Spleen (tissue), 11 donors: ENCODE measurements at regions not wholly inside any gene's neighbourhood (a gene's known extent, or its start where the extent isn't known, plus 50 kb on each side); places are given as distances from the start of the nearest gene placed in this dataset.

Source experiments
- DNase-seq: peaks from one replicate; pipeline ENCODE4 v3.0.0-alpha.2; 2020
- H3K27ac ChIP-seq, 8 donors: fragments of 200-600 bp; sonication (generic) in 7 of 8; 1 replicate in 4 of 8; 2 replicates in 4 of 8; pipeline versions ENCODE4 v1.5.0 to v1.8.0; 2016 to 2021; ENCODE audit warnings: inconsistent platforms in 4 of 8, mild to moderate bottlenecking in 4 of 8, moderate library complexity in 1 of 8
- H3K27me3 ChIP-seq, 7 donors: fragments of 200-600 bp; sonication (generic) in 6 of 7; replicated peaks in 1 of 7; 1 replicate in 4 of 7; 2 replicates in 3 of 7; pipeline versions ENCODE4 v1.5.0 to v1.8.0; 2016 to 2021; ENCODE audit warnings: inconsistent platforms in 3 of 7, mild to moderate bottlenecking in 1 of 7
- H3K36me3 ChIP-seq, 6 donors: fragments of 200-600 bp; sonication (generic) in 5 of 6; 1 replicate in 4 of 6; 2 replicates in 2 of 6; pipeline versions ENCODE4 v1.5.0 to v1.8.0; 2016 to 2021; ENCODE audit warnings: inconsistent platforms in 2 of 6
- H3K4me1 ChIP-seq, 6 donors: fragments of 200-600 bp; sonication (generic) in 5 of 6; 1 replicate in 3 of 6; 2 replicates in 3 of 6; pipeline versions ENCODE4 v1.5.0 to v1.8.0; 2016 to 2021; ENCODE audit warnings: inconsistent platforms in 3 of 6
- H3K4me3 ChIP-seq, 8 donors: fragments of 200-600 bp; sonication (generic) in 7 of 8; 1 replicate in 4 of 8; 2 replicates in 4 of 8; pipeline versions ENCODE4 v1.5.0 to v1.8.0; 2016 to 2021; ENCODE audit warnings: inconsistent platforms in 4 of 8, mild to moderate bottlenecking in 4 of 8, moderate library complexity in 2 of 8
- H3K9me3 ChIP-seq, 8 donors: fragments of 200-600 bp; sonication (generic) in 7 of 8; 1 replicate in 4 of 8; 2 replicates in 4 of 8; pipeline versions ENCODE4 v1.5.0 to v1.8.0; 2016 to 2021; ENCODE audit warnings: inconsistent platforms in 4 of 8
- POLR2A ChIP-seq, 3 donors: fragments of 450-650 bp; IDR thresholded peaks; one replicate each; pipeline ENCODE4 v1.5.1; 2017; ENCODE audit warnings: antibody characterized with exemption in 3 of 3, mild to moderate bottlenecking in 1 of 3
- POLR2AphosphoS5 ChIP-seq, 3 donors: sonication (generic); formaldehyde crosslinking; IDR thresholded peaks; one replicate each; pipeline ENCODE4 v1.5.1; 2017; ENCODE audit warnings: antibody characterized with exemption in 3 of 3
- WGBS, 5 donors: extraction: QIAGEN DNeasy Blood & Tissue Kit in 3 of 5; methylation state at CpG; one replicate each; pipeline versions ENCODE4 v1.1.5 to v1.1.7; 2013 to 2018; 5-methylcytosine and 5-hydroxymethylcytosine counted together
- intact Hi-C: fragments of 100-400 bp; cut with DNase I; formaldehyde crosslinking; loops from one replicate; pipeline ENCODE4 v1.15.0; 2023; ENCODE audit warnings: low total_unique reads
- TF ChIP-seq, protein P1 (sequence below), 11 experiments: fragments of 200-600 bp in 7 of 11; fragments of 450-650 bp in 4 of 11; sonication (generic) in 4 of 11; IDR thresholded peaks in 8 of 11; conservative IDR thresholded peaks in 3 of 11; 1 replicate in 7 of 11; 2 replicates in 4 of 11; pipeline versions ENCODE4 v1.4.0 to v1.8.0; 2016 to 2021; ENCODE audit warnings: antibody characterized with exemption in 11 of 11, inconsistent platforms in 4 of 11, mild to moderate bottlenecking in 1 of 11
- donor health status: healthy with polysubstance abuse.
- donor health status: DM: no; HTN: no; CAD: no; lungs with moderate emphysema.
- donor health status: DM: no; HTN: no; CAD: no.
- donor health status: Bipolar disorder and iron deficiency.
- donor health status: healthy.
- donor health status: DM: no; HTN: no; CAD: no.
- donor health status: DM: yes; HTN: yes; CAD: no.

- Histone ChIP-seq H3K27me3 (no peaks in the 10 kb centered on the region), H3K4me3 (no peak overlapping the region), H3K4me1 (peaks cover 0 to 38% (median 16%) of the 10 kb centered on the region in 6 donors), H3K9me3 (no peaks in the 10 kb centered on the region), H3K27ac (peak overlapping the region in 1 of 8 donors; percentile 30), H3K36me3 (no peaks in the 10 kb centered on the region)
- 78 to 90% (median 84%) methylated on average over 14 of the region's 14 CpGs for WGBS, 5 donors
- no peak for DNase-seq
- TF ChIP-seq, protein P1, sequence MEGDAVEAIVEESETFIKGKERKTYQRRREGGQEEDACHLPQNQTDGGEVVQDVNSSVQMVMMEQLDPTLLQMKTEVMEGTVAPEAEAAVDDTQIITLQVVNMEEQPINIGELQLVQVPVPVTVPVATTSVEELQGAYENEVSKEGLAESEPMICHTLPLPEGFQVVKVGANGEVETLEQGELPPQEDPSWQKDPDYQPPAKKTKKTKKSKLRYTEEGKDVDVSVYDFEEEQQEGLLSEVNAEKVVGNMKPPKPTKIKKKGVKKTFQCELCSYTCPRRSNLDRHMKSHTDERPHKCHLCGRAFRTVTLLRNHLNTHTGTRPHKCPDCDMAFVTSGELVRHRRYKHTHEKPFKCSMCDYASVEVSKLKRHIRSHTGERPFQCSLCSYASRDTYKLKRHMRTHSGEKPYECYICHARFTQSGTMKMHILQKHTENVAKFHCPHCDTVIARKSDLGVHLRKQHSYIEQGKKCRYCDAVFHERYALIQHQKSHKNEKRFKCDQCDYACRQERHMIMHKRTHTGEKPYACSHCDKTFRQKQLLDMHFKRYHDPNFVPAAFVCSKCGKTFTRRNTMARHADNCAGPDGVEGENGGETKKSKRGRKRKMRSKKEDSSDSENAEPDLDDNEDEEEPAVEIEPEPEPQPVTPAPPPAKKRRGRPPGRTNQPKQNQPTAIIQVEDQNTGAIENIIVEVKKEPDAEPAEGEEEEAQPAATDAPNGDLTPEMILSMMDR (IDR thresholded peaks at IDR 0.05 in 8 of 11, conservative IDR thresholded peaks at IDR 0.05 in 3 of 11) = no peak
- TF ChIP-seq POLR2AphosphoS5 (IDR thresholded peaks at IDR 0.05) (no peak), POLR2A (IDR thresholded peaks at IDR 0.05) (no peak)
- intact Hi-C loops = no loop called here
Measured at GRCh38 chr1:234545517-234546386, 64.2 kb downstream of the IRF2BP2 start.

GRCh38 chr1:234544087-234544579, 65.2 kb upstream of the TARBP1 start:
- intact Hi-C loops = no loop called here
- Histone ChIP-seq H3K27me3 (no peaks in the 10 kb centered on the region), H3K4me1 (peaks cover 0 to 45% (median 21%) of the 10 kb centered on the region in 6 donors), H3K27ac (peak overlapping the region in 6 of 8 donors; percentile 30 to 59 (median 50)), H3K36me3 (no peaks in the 10 kb centered on the region), H3K9me3 (no peaks in the 10 kb centered on the region), H3K4me3 (no peak overlapping the region)
- TF ChIP-seq POLR2AphosphoS5 (IDR thresholded peaks at IDR 0.05) (no peak), POLR2A (IDR thresholded peaks at IDR 0.05) (no peak)
- TF ChIP-seq, protein P1 (IDR thresholded peaks at IDR 0.05 in 8 of 11, conservative IDR thresholded peaks at IDR 0.05 in 3 of 11) = no peak
- 23 to 30% (median 27%) methylated on average over 6 of the region's 6 CpGs for WGBS, 5 donors
- DNase-seq = peak; percentile 36

DNA sequence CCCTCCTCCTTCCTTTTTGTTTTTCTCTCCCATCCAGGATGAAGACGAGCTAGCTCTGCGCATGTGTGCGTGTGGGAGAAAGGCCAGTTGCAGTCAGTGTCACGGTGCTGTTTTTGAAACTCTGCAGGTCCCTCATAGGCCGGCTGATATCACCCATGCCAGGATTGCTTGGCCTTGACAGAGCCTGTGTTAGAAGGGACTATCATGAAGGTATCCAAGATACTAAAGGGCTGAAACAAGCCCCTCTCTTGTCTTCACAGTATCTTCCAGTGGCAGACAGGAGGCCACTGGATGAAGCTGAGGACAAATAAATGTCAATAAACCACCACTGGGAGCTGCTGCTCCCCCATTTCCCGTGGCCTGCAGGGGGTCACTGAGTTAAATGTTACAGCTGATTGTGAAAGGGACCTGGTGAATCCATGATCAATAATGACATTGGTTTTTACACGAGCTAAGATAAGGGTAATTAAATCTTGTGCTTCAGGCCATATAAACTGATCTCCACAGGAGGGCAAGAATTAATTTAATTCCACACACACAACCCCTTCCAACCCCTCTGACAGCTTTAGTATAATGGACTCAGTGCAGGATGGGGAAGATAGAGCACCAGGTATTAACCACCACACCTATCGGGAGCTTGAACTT, 64.6 kb upstream of the TARBP1 start:
- no peak overlapping the region for H3K4me3 ChIP-seq
- intact Hi-C loops = no loop called here
- H3K4me1 ChIP-seq = peaks cover 0 to 51% (median 21%) of the 10 kb centered on the region in 6 donors
- WGBS, 5 donors = 85 to 90% (median 86%) methylated on average over 8 of the region's 8 CpGs
- no peaks in the 10 kb centered on the region for H3K27me3 ChIP-seq
- H3K27ac ChIP-seq = peak overlapping the region in 6 of 8 donors; percentile 30 to 59 (median 50)
- DNase-seq = no peak
- TF ChIP-seq POLR2AphosphoS5 (IDR thresholded peaks at IDR 0.05) = no peak
- no peak for TF ChIP-seq POLR2A (IDR thresholded peaks at IDR 0.05)
- TF ChIP-seq, protein P1 (IDR thresholded peaks at IDR 0.05 in 8 of 11, conservative IDR thresholded peaks at IDR 0.05 in 3 of 11) = no peak
- no peaks in the 10 kb centered on the region for H3K36me3 ChIP-seq
- H3K9me3 ChIP-seq = no peaks in the 10 kb centered on the region
